ENCODE measurements at regions not wholly inside any gene's neighbourhood (a gene's known extent, or its start where the extent isn't known, plus 50 kb on each side); places are given as distances from the start of the nearest gene placed in this dataset.

- no peak overlapping the region for H3K4me3 ChIP-seq
- DNase-seq, result no peak
- H3K27me3 ChIP-seq, result no peaks in the 10 kb centered on the region
- H3K4me1 ChIP-seq (ENCODE audit: insufficient read depth), result no peaks in the 10 kb centered on the region
- H3K27ac ChIP-seq, result no peak overlapping the region
- 40 to 50% (median 43%) methylated on average over 10 of the region's 10 CpGs for WGBS, 3 donors
- TF ChIP-seq CTCF (IDR thresholded peaks at IDR 0.05), result no peak
- TF ChIP-seq EP300 (IDR thresholded peaks at IDR 0.05), result no peak
- TF ChIP-seq POLR2A (IDR thresholded peaks at IDR 0.05), result no peak
- H3K9me3 ChIP-seq, result no peaks in the 10 kb centered on the region
- no peaks in the 10 kb centered on the region for H3K36me3 ChIP-seq
- intact Hi-C loops (cut with DNase I), result no loop called here
These were observed 235.9 kb downstream of the TFAP2C start for GRCh38 chr20:56865055-56865454.

- no peak overlapping the region for H3K27ac ChIP-seq
- intact Hi-C loops (cut with DNase I), result no loop called here
- TF ChIP-seq EP300 (IDR thresholded peaks at IDR 0.05) (no peak), POLR2A (IDR thresholded peaks at IDR 0.05) (no peak), CTCF (IDR thresholded peaks at IDR 0.05) (no peak)
- H3K4me3 ChIP-seq, result no peak overlapping the region
- no peaks in the 10 kb centered on the region for H3K27me3 ChIP-seq
- H3K36me3 ChIP-seq, result no peaks in the 10 kb centered on the region
- no peak for DNase-seq
- H3K4me1 ChIP-seq (ENCODE audit: insufficient read depth), result no peaks in the 10 kb centered on the region
- no peaks in the 10 kb centered on the region for H3K9me3 ChIP-seq
- 53 to 73% (median 61%) methylated on average over 4 of the region's 4 CpGs for WGBS, 3 donors
These were observed 238.0 kb downstream of the TFAP2C start for GRCh38 chr20:56867128-56867527.

GRCh38 chr20:56868746-56869145 lies 239.6 kb downstream of the TFAP2C start:
- no peaks in the 10 kb centered on the region for H3K4me1 ChIP-seq (ENCODE audit: insufficient read depth)
- no peaks in the 10 kb centered on the region for H3K27me3 ChIP-seq
- H3K36me3 ChIP-seq, result no peaks in the 10 kb centered on the region
- DNase-seq, result no peak
- H3K4me3 ChIP-seq, result no peak overlapping the region
- 74 to 81% (median 75%) methylated on average over 4 of the region's 4 CpGs for WGBS, 3 donors
- TF ChIP-seq EP300 (IDR thresholded peaks at IDR 0.05) (no peak), POLR2A (IDR thresholded peaks at IDR 0.05) (no peak), CTCF (IDR thresholded peaks at IDR 0.05) (no peak)
- H3K27ac ChIP-seq, result no peak overlapping the region
- intact Hi-C loops (cut with DNase I), result no loop called here
- H3K9me3 ChIP-seq, result no peaks in the 10 kb centered on the region

- DNase-seq, result no peak
- Histone ChIP-seq H3K27ac (no peak overlapping the region), H3K9me3 (no peaks in the 10 kb centered on the region), H3K36me3 (no peaks in the 10 kb centered on the region), H3K4me1 (ENCODE audit: insufficient read depth) (no peaks in the 10 kb centered on the region), H3K4me3 (no peak overlapping the region), H3K27me3 (no peaks in the 10 kb centered on the region)
- WGBS, 3 donors, result 91 to 94% (median 92%) methylated on average over 5 of the region's 5 CpGs
- intact Hi-C loops (cut with DNase I), result no loop called here
- TF ChIP-seq CTCF (IDR thresholded peaks at IDR 0.05) (no peak), POLR2A (IDR thresholded peaks at IDR 0.05) (no peak), EP300 (IDR thresholded peaks at IDR 0.05) (no peak)
These were observed 241.2 kb downstream of the TFAP2C start for GRCh38 chr20:56870271-56870670.

- no peak for DNase-seq
- WGBS, 3 donors, result 54 to 67% (median 61%) methylated on average over 11 of the region's 11 CpGs
- TF ChIP-seq CTCF (IDR thresholded peaks at IDR 0.05), result no peak
- Histone ChIP-seq H3K4me1 (ENCODE audit: insufficient read depth) (no peaks in the 10 kb centered on the region), H3K27me3 (no peaks in the 10 kb centered on the region), H3K9me3 (no peaks in the 10 kb centered on the region), H3K36me3 (no peaks in the 10 kb centered on the region), H3K27ac (no peak overlapping the region), H3K4me3 (no peak overlapping the region)
- intact Hi-C loops (cut with DNase I), result no loop called here
These were observed 242.6 kb downstream of the TFAP2C start for GRCh38 chr20:56871691-56872090.
